Chondrocyte (in vitro differentiated cells): ENCODE measurements at regions not wholly inside any gene's neighbourhood (a gene's known extent, or its start where the extent isn't known, plus 50 kb on each side); places are given as distances from the start of the nearest gene placed in this dataset.
"Not testable (repeated sequence)": the region's sequence is repeated elsewhere in the genome, so short reads cannot be mapped to it uniquely, and the experiment has no call there.

ENCODE experiments used
- DNase-seq: peaks from one replicate; pipeline ENCODE4 v3.0.0; 2021; ENCODE audit warnings: mixed read lengths, low spot score
- H3K27ac Mint-ChIP-seq: one replicate; pipeline ENCODE4 v1.8.0; 2021; ENCODE audit warnings: mild to moderate bottlenecking, moderate library complexity, mixed read lengths; ENCODE audit not compliant: unreplicated experiment
- H3K27me3 Mint-ChIP-seq: 2 replicates; pipeline ENCODE4 v1.8.0; 2021; ENCODE audit warnings: low read depth, mixed read lengths
- H3K36me3 Mint-ChIP-seq: 2 replicates; pipeline ENCODE4 v1.8.0; 2021; ENCODE audit warnings: low read depth, mixed read lengths
- H3K4me1 Mint-ChIP-seq: 2 replicates; pipeline ENCODE4 v1.8.0; 2021; ENCODE audit warnings: low read depth, mild to moderate bottlenecking, mixed read lengths
- H3K4me3 Mint-ChIP-seq: one replicate; pipeline ENCODE4 v1.8.0; 2021; ENCODE audit warnings: mild to moderate bottlenecking, moderate library complexity, mixed read lengths; ENCODE audit not compliant: unreplicated experiment
- H3K9me3 Mint-ChIP-seq: 2 replicates; pipeline ENCODE4 v1.8.0; 2021; ENCODE audit warnings: low read depth, mixed read lengths
- CTCF ChIP-seq: fragments of 200-600 bp; sonication (generic); IDR thresholded peaks from 2 replicates; pipeline ENCODE4 v1.5.0; 2021; ENCODE audit warnings: antibody characterized with exemption, mild to moderate bottlenecking, moderate library complexity

DNA sequence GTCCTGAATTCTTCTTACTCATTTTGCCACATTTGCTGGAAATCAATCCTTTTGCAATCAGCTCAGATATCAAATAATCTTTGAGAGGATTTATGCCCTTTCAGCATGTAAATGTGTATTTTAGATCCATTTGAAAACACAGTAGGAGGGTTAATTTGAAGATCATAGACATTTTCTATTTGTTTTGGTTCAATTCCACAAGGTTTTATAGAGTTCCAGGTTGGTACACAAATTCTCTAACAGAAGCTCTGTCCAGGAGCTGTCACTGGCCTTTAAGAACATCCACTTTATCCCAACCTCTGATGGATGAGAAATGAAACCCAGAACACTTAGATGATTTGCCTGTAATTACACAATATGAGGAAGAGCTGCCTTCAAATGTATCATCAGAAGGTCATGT lies 157.3 kb upstream of the CHAC2 start:
- Mint-ChIP-seq H3K27ac (no peak overlapping the region), H3K27me3 (peaks cover 10% of the 10 kb centered on the region), H3K4me3 (no peak overlapping the region), H3K4me1 (peaks cover 9% of the 10 kb centered on the region), H3K36me3 (peaks cover 2% of the 10 kb centered on the region), H3K9me3 (no peaks in the 10 kb centered on the region)
- DNase-seq = no peak
- TF ChIP-seq CTCF = no peak

GRCh38 chr2:53609551-53609950 lies 158.1 kb upstream of the CHAC2 start:
- no peaks in the 10 kb centered on the region for H3K9me3 Mint-ChIP-seq
- H3K36me3 Mint-ChIP-seq = peaks cover 2% of the 10 kb centered on the region
- H3K4me3 Mint-ChIP-seq = no peak overlapping the region
- H3K4me1 Mint-ChIP-seq = peaks cover 9% of the 10 kb centered on the region
- no peak for DNase-seq
- TF ChIP-seq CTCF = no peak
- H3K27ac Mint-ChIP-seq = no peak overlapping the region
- H3K27me3 Mint-ChIP-seq = peaks cover 10% of the 10 kb centered on the region

DNA sequence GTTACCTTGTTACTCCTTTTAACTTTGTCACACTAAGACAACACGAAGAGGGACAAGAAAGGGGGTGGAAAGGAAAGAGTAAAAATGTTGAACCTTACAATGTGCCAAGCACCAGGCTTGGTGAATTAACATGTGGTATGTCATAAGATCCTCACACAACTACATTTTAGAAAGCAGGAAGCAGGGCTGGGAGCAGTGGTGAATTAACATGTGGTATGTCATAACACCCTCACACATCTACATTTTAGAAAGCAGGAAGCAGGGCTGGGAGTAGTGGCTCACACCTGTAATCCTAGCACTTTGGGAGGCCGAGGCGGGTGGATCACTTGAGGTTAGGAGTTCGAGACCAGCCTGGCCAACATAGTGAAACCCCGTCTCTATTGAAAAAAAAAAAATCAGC lies 159.3 kb upstream of the CHAC2 start:
- H3K27me3 Mint-ChIP-seq = peaks cover 10% of the 10 kb centered on the region
- TF ChIP-seq CTCF = no peak
- DNase-seq = no peak
- no peak overlapping the region for H3K4me3 Mint-ChIP-seq
- peaks cover 9% of the 10 kb centered on the region for H3K4me1 Mint-ChIP-seq
- no peak overlapping the region for H3K27ac Mint-ChIP-seq
- H3K9me3 Mint-ChIP-seq = no peaks in the 10 kb centered on the region
- peaks cover 2% of the 10 kb centered on the region for H3K36me3 Mint-ChIP-seq

GRCh38 chr2:53600815-53601214 lies 166.8 kb upstream of the CHAC2 start:
- H3K36me3 Mint-ChIP-seq = no peaks in the 10 kb centered on the region
- no peak overlapping the region for H3K4me3 Mint-ChIP-seq
- TF ChIP-seq CTCF = no peak
- peaks cover 9% of the 10 kb centered on the region for H3K4me1 Mint-ChIP-seq
- peaks cover 14% of the 10 kb centered on the region for H3K27me3 Mint-ChIP-seq
- H3K27ac Mint-ChIP-seq = no peak overlapping the region
- H3K9me3 Mint-ChIP-seq = no peaks in the 10 kb centered on the region
- no peak for DNase-seq

- peak overlapping the region; percentile 80 for H3K27ac Mint-ChIP-seq
- H3K4me1 Mint-ChIP-seq = peaks cover 14% of the 10 kb centered on the region
- H3K9me3 Mint-ChIP-seq, H3K27me3 Mint-ChIP-seq, H3K36me3 Mint-ChIP-seq, DNase-seq: not testable (repeated sequence)
- H3K4me3 Mint-ChIP-seq = peak overlapping the region; percentile 78
These were observed 180.6 kb upstream of the CHAC2 start for GRCh38 chr2:53586733-53587612.

GRCh38 chr2:53584986-53585385 lies 182.6 kb upstream of the CHAC2 start:
- DNase-seq = no peak
- Mint-ChIP-seq H3K27me3 (peaks cover 2% of the 10 kb centered on the region), H3K9me3 (peaks cover 2% of the 10 kb centered on the region), H3K36me3 (peaks cover 3% of the 10 kb centered on the region), H3K27ac (no peak overlapping the region), H3K4me1 (peaks cover 14% of the 10 kb centered on the region), H3K4me3 (no peak overlapping the region)
- no peak for TF ChIP-seq CTCF
